GM21447 (cell line): ENCODE measurements at regions not wholly inside any gene's neighbourhood (a gene's known extent, or its start where the extent isn't known, plus 50 kb on each side); places are given as distances from the start of the nearest gene placed in this dataset.

Experiments used
- ATAC-seq: cut with Tn5 transposase; IDR thresholded peaks from one replicate; pipeline ENCODE4 v1.9.1; 2021; ENCODE audit not compliant: unreplicated experiment

DNA sequence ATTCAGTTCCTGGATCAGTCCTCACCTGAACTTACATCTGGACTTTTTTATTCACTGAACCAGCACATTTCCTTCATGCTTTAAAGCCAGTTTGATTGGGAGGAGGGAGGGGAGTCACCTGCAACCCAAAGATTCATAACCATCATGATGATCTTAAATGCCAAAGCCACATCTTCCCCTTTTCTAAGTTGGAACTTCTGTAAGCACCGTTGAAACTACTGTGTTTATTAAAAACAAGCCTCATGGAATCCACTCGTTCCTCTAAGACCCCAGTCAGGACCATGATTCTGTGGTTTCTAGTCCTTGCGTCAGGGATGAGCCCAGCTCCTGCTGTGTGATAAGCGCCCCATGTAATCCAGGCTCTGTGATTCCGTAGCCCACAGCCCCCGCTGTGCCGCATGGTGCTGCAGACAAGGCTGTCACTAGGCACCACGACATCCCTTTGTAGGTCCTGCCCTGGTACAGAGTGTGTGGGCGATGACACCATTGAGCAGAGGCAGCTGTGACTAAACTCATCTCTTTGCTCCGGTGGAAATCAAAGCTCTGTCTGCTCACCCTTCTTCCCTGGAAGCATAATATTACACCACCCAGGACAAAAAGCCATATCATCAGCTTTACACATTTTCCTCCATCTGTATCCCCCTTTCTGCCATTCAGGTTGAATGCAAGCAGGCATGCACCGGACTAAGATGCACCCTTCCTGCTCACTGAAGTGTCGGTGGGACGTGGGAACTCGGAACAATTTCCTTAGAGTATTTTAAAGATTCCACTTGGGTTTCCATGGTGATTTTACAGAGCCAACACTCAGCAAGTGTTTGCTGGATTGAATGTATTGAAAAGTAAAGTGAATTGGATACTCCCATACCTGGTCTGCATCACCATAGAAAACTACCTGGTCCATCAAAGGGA lies 132.0 kb upstream of the FSTL4 start:
- no peak for ATAC-seq

GRCh38 chr5:133742431-133742988 lies 130.2 kb upstream of the FSTL4 start:
- ATAC-seq: no peak

DNA sequence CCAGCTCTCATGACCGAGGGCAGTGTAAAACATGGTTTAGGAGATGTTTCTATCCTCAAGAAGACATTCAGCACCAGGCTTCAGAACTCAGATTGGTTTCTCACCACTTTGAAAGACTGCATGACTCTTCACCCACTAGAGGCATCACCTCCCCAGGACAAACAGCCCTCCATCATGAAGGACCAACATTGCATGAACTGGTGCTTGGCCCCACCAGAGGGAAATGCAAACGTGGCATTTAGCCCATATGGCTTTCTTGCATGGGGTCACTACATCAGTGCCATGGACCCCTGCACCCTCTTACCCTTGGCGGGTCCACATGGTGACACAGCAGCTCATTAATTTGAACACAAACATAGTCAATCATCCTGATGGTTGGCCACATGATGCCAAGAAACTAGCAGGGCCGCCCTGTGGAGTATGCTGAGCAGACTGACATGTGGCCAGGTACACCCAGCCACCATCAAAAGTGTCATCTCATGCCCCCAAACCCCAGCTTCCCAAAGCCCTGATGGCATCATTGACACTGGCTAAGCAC lies 129.5 kb upstream of the FSTL4 start:
- no peak for ATAC-seq

- ATAC-seq: no peak
Measured at GRCh38 chr5:133741396-133741795, 129.1 kb upstream of the FSTL4 start.

- no peak for ATAC-seq
Measured at GRCh38 chr5:133739181-133739780, 126.9 kb upstream of the FSTL4 start.

DNA sequence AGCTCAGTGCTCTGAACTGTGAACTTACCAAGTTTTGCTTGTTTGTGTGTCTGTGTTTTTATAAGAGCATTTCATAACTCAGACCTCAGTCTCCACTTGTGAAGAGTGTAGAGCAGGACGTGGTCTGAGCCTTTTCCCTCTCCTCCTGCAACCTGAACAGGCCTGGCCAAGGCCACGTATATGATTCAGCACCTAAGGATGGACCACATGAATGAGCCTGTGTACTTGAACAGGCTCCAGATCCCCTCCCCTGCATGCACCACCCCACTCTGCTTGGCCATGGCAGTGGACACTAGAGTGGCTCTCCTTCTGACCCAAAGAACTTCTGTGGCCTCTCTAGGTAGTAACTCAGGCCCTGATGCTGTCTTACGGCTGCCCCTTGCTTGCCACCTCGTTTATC lies 125.9 kb upstream of the FSTL4 start:
- ATAC-seq: no peak

DNA sequence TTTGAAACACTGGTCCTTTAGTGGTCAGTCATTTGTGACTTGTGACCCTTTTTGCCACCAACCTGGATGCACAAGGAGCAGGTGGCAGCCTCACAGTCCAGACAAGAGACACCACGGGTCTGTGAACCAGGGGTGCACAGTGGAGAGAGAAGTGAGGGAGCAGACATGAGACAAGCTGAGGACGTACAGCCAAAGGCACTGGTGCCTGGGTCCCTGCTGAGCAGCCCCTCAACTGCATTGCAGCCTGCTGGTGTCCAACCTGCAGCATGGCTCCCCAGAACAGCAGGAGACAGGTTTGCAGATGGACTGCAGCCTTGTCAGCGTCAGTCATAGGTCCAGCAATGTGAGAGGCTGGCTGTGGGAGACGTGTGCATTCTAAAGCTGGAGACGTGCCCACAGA lies 124.2 kb upstream of the FSTL4 start:
- no peak for ATAC-seq

GRCh38 chr5:133735346-133735745 lies 123.0 kb upstream of the FSTL4 start:
- no peak for ATAC-seq

DNA sequence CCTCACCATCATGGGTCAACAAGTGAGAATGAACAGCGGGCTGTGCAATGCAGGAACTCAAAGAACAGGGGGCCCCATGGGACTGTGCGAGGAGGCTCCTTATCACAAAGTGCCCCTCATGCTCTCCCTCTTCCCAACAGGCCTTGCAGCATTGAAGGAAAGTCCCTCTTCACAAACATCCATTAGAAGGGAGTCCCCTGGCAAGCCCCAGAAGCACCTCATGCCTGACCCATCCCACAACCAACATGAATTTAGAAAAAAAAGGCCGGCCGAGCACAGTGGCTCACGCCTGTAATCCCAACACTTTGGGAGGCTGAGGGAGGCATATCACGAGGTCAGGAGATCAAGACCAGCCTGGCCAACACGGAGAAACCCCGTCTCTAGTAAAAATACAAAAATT lies 122.6 kb upstream of the FSTL4 start:
- ATAC-seq: no peak

- ATAC-seq: no peak
Measured at GRCh38 chr5:133732536-133732935, 120.2 kb upstream of the FSTL4 start.

GRCh38 chr5:133731951-133732350 lies 119.6 kb upstream of the FSTL4 start:
- no peak for ATAC-seq

DNA sequence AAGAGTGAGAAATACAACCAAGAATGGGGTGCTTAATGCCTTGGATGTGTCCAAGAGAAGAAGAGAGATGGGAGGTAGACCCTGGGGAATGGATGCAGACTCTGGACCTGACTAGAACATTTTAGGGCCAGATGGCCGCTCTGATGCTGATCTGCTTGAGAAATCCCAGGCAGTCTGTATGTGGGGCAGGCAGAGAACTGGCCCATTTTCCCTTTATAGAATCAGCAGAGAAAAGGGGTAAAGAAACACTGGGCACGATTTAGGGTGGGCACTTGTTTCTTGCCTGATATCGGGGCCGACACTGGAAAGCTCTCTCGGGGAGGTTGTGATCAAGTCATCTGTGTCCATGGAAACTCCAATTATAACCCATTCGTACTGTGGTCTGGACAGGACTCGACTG lies 118.5 kb upstream of the FSTL4 start:
- no peak for ATAC-seq

- no peak for ATAC-seq
Measured at GRCh38 chr5:133730346-133730745, 118.0 kb upstream of the FSTL4 start.

- no peak for ATAC-seq
Measured at GRCh38 chr5:133729800-133730199, 117.5 kb upstream of the FSTL4 start.

DNA sequence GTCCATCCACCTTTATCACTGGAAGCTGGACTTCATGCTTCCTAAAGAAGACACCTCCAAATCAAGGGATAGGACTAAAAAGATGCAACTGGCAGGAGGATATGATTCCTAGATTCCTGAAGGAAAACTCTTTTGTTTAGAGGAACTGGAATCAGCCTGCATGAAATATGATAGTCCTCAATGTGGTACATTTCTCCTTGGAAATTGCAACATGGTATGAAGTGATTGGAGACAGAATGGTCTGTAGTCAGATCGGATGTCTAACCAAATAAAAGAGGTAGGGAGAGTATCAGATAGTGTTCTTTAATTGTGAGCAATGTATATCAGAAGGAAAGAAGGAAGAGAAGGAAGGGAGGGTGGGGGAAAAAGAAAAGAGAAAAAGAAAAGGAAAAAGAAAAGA lies 116.1 kb upstream of the FSTL4 start:
- ATAC-seq: no peak

DNA sequence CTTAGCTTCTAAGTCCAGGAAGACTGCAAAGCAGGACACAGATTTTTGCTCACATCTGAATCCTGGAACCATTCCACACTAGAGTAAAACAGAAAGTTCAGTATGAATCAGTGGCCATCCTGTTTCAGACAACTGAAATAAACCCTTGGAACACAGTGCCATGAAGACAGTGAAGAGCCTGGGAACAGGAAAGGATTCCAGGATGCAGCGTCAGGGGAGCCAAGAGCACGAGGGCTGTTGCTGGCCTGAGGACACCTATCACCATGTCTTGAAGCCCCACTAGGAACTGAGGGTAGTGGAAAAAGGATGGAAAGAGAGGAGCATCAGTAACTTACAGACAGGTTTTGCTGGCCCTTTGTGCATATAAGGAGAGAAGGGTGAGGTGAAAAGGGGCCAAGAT lies 115.3 kb upstream of the FSTL4 start:
- ATAC-seq: no peak

GRCh38 chr5:133723651-133724366 lies 111.5 kb upstream of the FSTL4 start:
- ATAC-seq: no peak

DNA sequence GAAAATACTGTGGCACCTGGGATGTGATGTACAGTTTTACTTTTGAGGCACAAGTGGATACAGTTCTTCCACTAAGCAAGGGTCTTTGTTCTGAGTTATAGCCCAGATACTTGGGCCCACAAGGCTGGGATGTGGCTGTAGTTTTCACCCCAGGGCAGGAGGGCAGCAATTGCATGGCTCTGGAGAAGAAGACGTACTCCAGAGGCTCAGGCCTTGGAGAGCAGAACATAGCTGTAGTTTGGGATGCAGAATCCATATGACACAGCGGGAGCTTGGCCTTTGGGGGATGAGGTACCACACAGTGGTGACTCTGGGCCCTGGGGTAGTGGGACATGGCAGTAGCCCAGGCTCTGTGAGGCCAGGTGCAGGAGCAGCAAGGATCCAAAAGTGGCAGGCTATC lies 110.8 kb upstream of the FSTL4 start:
- ATAC-seq: no peak

- no peak for ATAC-seq
Measured at GRCh38 chr5:133721365-133721764, 109.0 kb upstream of the FSTL4 start.

- no peak for ATAC-seq
Measured at GRCh38 chr5:133718457-133718856, 106.1 kb upstream of the FSTL4 start.

- no peak for ATAC-seq
Measured at GRCh38 chr5:133716532-133717183, 104.3 kb upstream of the FSTL4 start.
